Fibroblast of lung (primary cell): ENCODE measurements at regions not wholly inside any gene's neighbourhood (a gene's known extent, or its start where the extent isn't known, plus 50 kb on each side); places are given as distances from the start of the nearest gene placed in this dataset.

Source experiments
- DNase-seq, 2 donors: peaks; one replicate each; pipeline versions ENCODE4 v3.0.0 to v3.0.0-alpha.2; 2010; ENCODE audit warnings: low read depth in 2 of 2
- H2AFZ ChIP-seq: 2 replicates; pipeline ENCODE4 v1.5.1; 2012; ENCODE audit warnings: low read length, control low read depth, inconsistent platforms
- H3K27ac ChIP-seq: 2 replicates; pipeline ENCODE4 v1.5.1; 2011; ENCODE audit warnings: low read length, control low read depth; ENCODE audit not compliant: insufficient read depth
- H3K27me3 ChIP-seq: 2 replicates; pipeline ENCODE4 v1.5.1; 2011; ENCODE audit warnings: mild to moderate bottlenecking, low read length; ENCODE audit not compliant: control insufficient read depth, insufficient read depth
- H3K36me3 ChIP-seq: 2 replicates; pipeline ENCODE4 v1.5.1; 2011; ENCODE audit warnings: low read length; ENCODE audit not compliant: control insufficient read depth, insufficient read depth
- H3K4me1 ChIP-seq: 2 replicates; pipeline ENCODE4 v1.5.1; 2011; ENCODE audit warnings: low read length; ENCODE audit not compliant: control insufficient read depth, insufficient read depth; ENCODE audit errors: extremely low read depth
- H3K4me2 ChIP-seq: 2 replicates; pipeline ENCODE4 v1.5.1; 2011; ENCODE audit warnings: low read length, control low read depth; ENCODE audit not compliant: insufficient read depth; ENCODE audit errors: extremely low read depth
- H3K4me3 ChIP-seq, 4 experiments: fragments of 200-600 bp in 1 of 4; sonication (generic) in 1 of 4; replicated peaks in 1 of 4; 2 replicates each; pipeline ENCODE4 v1.5.1; 2011 to 2016; ENCODE audit warnings: low read length in 4 of 4, low read depth in 3 of 4, mild to moderate bottlenecking in 3 of 4, control low read depth in 2 of 4, inconsistent platforms in 1 of 4, mixed read lengths in 1 of 4; ENCODE audit not compliant: insufficient read depth in 1 of 4; ENCODE audit errors: control extremely low read depth in 1 of 4
- H3K79me2 ChIP-seq: 2 replicates; pipeline ENCODE4 v1.5.1; 2012; ENCODE audit warnings: mild to moderate bottlenecking, low read length, inconsistent platforms; ENCODE audit not compliant: control insufficient read depth, insufficient read depth
- H3K9ac ChIP-seq: 2 replicates; pipeline ENCODE4 v1.5.1; 2011; ENCODE audit warnings: mild to moderate bottlenecking, low read length, control low read depth; ENCODE audit not compliant: insufficient read depth
- H3K9me3 ChIP-seq: 2 replicates; pipeline ENCODE4 v1.5.1; 2012; ENCODE audit warnings: low read depth, low read length; ENCODE audit not compliant: control insufficient read depth, insufficient read depth
- H4K20me1 ChIP-seq: 2 replicates; pipeline ENCODE4 v1.5.1; 2011; ENCODE audit warnings: low read length; ENCODE audit not compliant: control insufficient read depth, insufficient read depth; ENCODE audit errors: extremely low read depth
- EZH2 ChIP-seq: IDR thresholded peaks from 2 replicates; pipeline ENCODE4 v1.5.1; 2012; ENCODE audit warnings: low read length, control low read depth, mild to moderate bottlenecking; ENCODE audit errors: missing control alignments
- TF ChIP-seq, protein P1 (sequence below), 2 donors: IDR thresholded peaks in 1 of 2; conservative IDR thresholded peaks in 1 of 2; 1 replicate in 1 of 2; 2 replicates in 1 of 2; pipeline ENCODE4 v1.5.1; 2011 to 2012; ENCODE audit warnings: low read length in 2 of 2, control low read depth in 1 of 2, inconsistent platforms in 1 of 2, low read depth in 1 of 2, mild to moderate bottlenecking in 1 of 2

GRCh38 chr13:34591129-34591528 lies 350.9 kb upstream of the NBEA start:
- no peaks in the 10 kb centered on the region for H3K27me3 ChIP-seq
- TF ChIP-seq, protein P1, sequence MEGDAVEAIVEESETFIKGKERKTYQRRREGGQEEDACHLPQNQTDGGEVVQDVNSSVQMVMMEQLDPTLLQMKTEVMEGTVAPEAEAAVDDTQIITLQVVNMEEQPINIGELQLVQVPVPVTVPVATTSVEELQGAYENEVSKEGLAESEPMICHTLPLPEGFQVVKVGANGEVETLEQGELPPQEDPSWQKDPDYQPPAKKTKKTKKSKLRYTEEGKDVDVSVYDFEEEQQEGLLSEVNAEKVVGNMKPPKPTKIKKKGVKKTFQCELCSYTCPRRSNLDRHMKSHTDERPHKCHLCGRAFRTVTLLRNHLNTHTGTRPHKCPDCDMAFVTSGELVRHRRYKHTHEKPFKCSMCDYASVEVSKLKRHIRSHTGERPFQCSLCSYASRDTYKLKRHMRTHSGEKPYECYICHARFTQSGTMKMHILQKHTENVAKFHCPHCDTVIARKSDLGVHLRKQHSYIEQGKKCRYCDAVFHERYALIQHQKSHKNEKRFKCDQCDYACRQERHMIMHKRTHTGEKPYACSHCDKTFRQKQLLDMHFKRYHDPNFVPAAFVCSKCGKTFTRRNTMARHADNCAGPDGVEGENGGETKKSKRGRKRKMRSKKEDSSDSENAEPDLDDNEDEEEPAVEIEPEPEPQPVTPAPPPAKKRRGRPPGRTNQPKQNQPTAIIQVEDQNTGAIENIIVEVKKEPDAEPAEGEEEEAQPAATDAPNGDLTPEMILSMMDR (conservative IDR thresholded peaks at IDR 0.05 in 1 of 2, IDR thresholded peaks at IDR 0.05 in 1 of 2; ENCODE audit: low read depth in 1 of 2, low read length in 2 of 2) = no peak
- no peak for TF ChIP-seq EZH2
- no peaks in the 10 kb centered on the region for H3K36me3 ChIP-seq
- no peaks in the 10 kb centered on the region for H4K20me1 ChIP-seq
- no peaks in the 10 kb centered on the region for H3K9me3 ChIP-seq
- no peaks in the 10 kb centered on the region for H3K79me2 ChIP-seq
- no peak overlapping the region for H3K4me2 ChIP-seq
- no peak overlapping the region for H3K27ac ChIP-seq
- no peak for DNase-seq
- no peaks in the 10 kb centered on the region for H3K4me1 ChIP-seq
- no peak overlapping the region for H2AFZ ChIP-seq
- no peak overlapping the region for H3K9ac ChIP-seq
- no peak overlapping the region for H3K4me3 ChIP-seq

DNA sequence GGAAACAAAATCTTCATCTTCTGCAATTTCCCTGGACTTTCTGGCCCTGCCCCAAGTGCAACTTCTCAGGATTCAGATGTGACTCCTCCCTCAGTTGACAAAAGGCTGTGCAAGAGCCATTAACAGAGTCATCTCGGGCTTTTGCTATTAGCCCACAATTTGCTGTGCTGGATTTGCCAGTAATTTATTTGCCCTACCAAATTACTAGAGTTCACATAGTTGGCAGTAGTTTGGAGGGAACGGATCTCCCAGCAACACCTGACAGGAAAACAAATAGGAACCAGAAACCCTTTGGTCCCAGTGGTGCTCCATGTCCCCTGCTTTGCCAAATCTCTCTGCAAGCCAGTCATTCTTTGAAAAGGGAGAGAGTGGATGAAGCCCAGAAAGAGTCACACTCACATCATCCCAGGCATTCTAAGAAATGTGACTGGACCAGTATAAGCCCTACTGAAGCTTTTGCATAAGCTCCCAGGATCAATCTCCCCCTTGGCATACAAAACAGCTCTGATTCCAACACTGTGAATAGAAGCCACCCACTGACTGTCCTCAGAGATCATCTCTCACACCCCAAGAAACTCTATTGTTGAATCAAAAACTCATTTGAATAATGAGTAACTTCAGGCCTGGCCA lies 350.1 kb upstream of the NBEA start:
- Histone ChIP-seq H3K27ac (no peak overlapping the region), H3K9ac (no peak overlapping the region), H3K36me3 (no peaks in the 10 kb centered on the region), H3K4me2 (no peak overlapping the region), H3K27me3 (no peaks in the 10 kb centered on the region), H3K4me1 (no peaks in the 10 kb centered on the region), H3K4me3 (no peak overlapping the region), H3K9me3 (no peaks in the 10 kb centered on the region), H4K20me1 (no peaks in the 10 kb centered on the region), H2AFZ (no peak overlapping the region), H3K79me2 (no peaks in the 10 kb centered on the region)
- DNase-seq = peak in 1 of 2 donors; percentile 18
- TF ChIP-seq EZH2 = no peak
- TF ChIP-seq, protein P1 (conservative IDR thresholded peaks at IDR 0.05 in 1 of 2, IDR thresholded peaks at IDR 0.05 in 1 of 2; ENCODE audit: low read depth in 1 of 2, low read length in 2 of 2) = no peak

DNA sequence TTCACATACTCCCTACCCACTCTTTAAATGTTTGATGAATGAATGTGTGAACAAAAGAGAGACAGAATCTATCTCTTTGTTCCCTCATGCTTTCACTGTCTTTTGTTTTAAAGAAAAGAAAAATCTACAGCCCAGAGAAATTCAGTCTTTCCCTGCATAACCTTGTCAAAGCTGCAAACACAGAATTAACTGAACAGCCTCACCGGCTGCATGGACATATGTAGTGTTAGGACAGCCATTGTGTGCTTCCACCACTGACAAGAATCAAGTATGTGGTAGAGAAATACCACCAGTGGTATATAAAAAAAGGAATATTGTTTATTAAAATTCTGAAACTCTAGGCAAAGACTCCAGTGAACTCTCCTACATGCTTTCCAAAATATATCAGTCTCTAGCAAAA lies 348.4 kb upstream of the NBEA start:
- Histone ChIP-seq H3K9ac (no peak overlapping the region), H3K9me3 (no peaks in the 10 kb centered on the region), H3K79me2 (no peaks in the 10 kb centered on the region), H4K20me1 (no peaks in the 10 kb centered on the region), H3K27ac (no peak overlapping the region), H3K4me1 (no peaks in the 10 kb centered on the region), H3K27me3 (no peaks in the 10 kb centered on the region), H3K4me3 (no peak overlapping the region), H3K4me2 (no peak overlapping the region), H2AFZ (no peak overlapping the region), H3K36me3 (no peaks in the 10 kb centered on the region)
- DNase-seq = no peak
- no peak for TF ChIP-seq EZH2
- TF ChIP-seq, protein P1 (conservative IDR thresholded peaks at IDR 0.05 in 1 of 2, IDR thresholded peaks at IDR 0.05 in 1 of 2; ENCODE audit: low read depth in 1 of 2, low read length in 2 of 2) = no peak
